ENCODE measurements at regions not wholly inside any gene's neighbourhood (a gene's known extent, or its start where the extent isn't known, plus 50 kb on each side); places are given as distances from the start of the nearest gene placed in this dataset.
A peak's percentile ranks its signal among the peaks of the same experiment; 100 is the strongest.

- 94% methylated on average over 7 of the region's 7 CpGs for WGBS (ENCODE audit: low lambda C conversion rate)
- BruUV-seq (replicated peaks) = no TSS peak
Measured at GRCh38 chr3:177527182-177527581, 329.9 kb upstream of the TBL1XR1 start.

GRCh38 chr3:177528306-177529070 is 331.2 kb upstream of the TBL1XR1 start:
- Histone ChIP-seq H3K4me2 (ENCODE audit: low read depth, low read length) (no peak overlapping the region), H3K36me3 (replicated peaks in 1 of 2; ENCODE audit: control insufficient read depth in 1 of 2, insufficient read depth in 2 of 2, low read length in 2 of 2) (no peaks in the 10 kb centered on the region), H3K27me3 (ENCODE audit: control insufficient read depth in 1 of 2, insufficient read depth in 2 of 2, low read length in 2 of 2) (no peaks in the 10 kb centered on the region), H3K4me1 (ENCODE audit: insufficient read depth, low read length) (peaks cover 57% of the 10 kb centered on the region), H3K27ac (ENCODE audit: extremely low read length, insufficient read depth, low read length) (no peak overlapping the region), H3K79me2 (ENCODE audit: insufficient read depth, low read length) (no peaks in the 10 kb centered on the region), H4K20me1 (ENCODE audit: insufficient read depth, low read length) (no peaks in the 10 kb centered on the region), H3K9ac (ENCODE audit: insufficient read depth, low read depth, low read length) (no peak overlapping the region), H3K4me3 (replicated peaks in 1 of 3; ENCODE audit: insufficient read depth in 1 of 3, low read depth in 2 of 3, low read length in 3 of 3) (no peak overlapping the region), H2AFZ (ENCODE audit: low read length) (peak overlapping the region; percentile 52), H3K9me3 (ENCODE audit: low read length) (no peaks in the 10 kb centered on the region)
- ChIA-PET POLR2A (no interaction called here), CTCF (ENCODE audit: low intra/inter-chr PET ratio, low total read pairs) (no interaction called here)
- BruUV-seq (replicated peaks) = no TSS peak
- ATAC-seq (no peak), DNase-seq (ENCODE audit: low spot score) (no peak), FAIRE-seq (no peak)
- TF ChIP-seq MXI1 (IDR thresholded peaks at IDR 0.05; ENCODE audit: borderline replicate concordance, low read depth, low read length) = no peak
- TF ChIP-seq ZNF549 (CRISPR knock-in tag; IDR thresholded peaks at IDR 0.05) = 0 out of 2 replicates have a peak, but pooled peaks have one; percentile 37
- in situ Hi-C loops (cut with HindIII; ENCODE audit: extremely low pct_ligation_motif_present, low pct_unique_long_range_greater_than_20kb) = no loop called here
- WGBS (ENCODE audit: low lambda C conversion rate) = 28% methylated on average over 2 of the region's 2 CpGs
- intact Hi-C loops (cut with micrococcal nuclease; ENCODE audit: unreplicated experiment) = no loop called here

More at GRCh38 chr3:177527182-177527581, 329.9 kb upstream of the TBL1XR1 start:
- intact Hi-C loops (cut with micrococcal nuclease; ENCODE audit: unreplicated experiment) (no loop called here), in situ Hi-C loops (cut with HindIII; ENCODE audit: extremely low pct_ligation_motif_present, low pct_unique_long_range_greater_than_20kb) (no loop called here)
- ChIA-PET POLR2A (no interaction called here), CTCF (ENCODE audit: low intra/inter-chr PET ratio, low total read pairs) (no interaction called here)
- Histone ChIP-seq H3K79me2 (ENCODE audit: insufficient read depth, low read length) (no peaks in the 10 kb centered on the region), H3K9ac (ENCODE audit: insufficient read depth, low read depth, low read length) (no peak overlapping the region), H3K4me3 (replicated peaks in 1 of 3; ENCODE audit: insufficient read depth in 1 of 3, low read depth in 2 of 3, low read length in 3 of 3) (no peak overlapping the region), H3K27me3 (ENCODE audit: control insufficient read depth in 1 of 2, insufficient read depth in 2 of 2, low read length in 2 of 2) (no peaks in the 10 kb centered on the region), H3K27ac (ENCODE audit: extremely low read length, insufficient read depth, low read length) (no peak overlapping the region), H3K4me1 (ENCODE audit: insufficient read depth, low read length) (peaks cover 70% of the 10 kb centered on the region), H3K4me2 (ENCODE audit: low read depth, low read length) (no peak overlapping the region), H2AFZ (ENCODE audit: low read length) (no peak overlapping the region), H3K9me3 (ENCODE audit: low read length) (no peaks in the 10 kb centered on the region), H4K20me1 (ENCODE audit: insufficient read depth, low read length) (no peaks in the 10 kb centered on the region), H3K36me3 (replicated peaks in 1 of 2; ENCODE audit: control insufficient read depth in 1 of 2, insufficient read depth in 2 of 2, low read length in 2 of 2) (no peaks in the 10 kb centered on the region)
- no peak for FAIRE-seq
- DNase-seq (ENCODE audit: low spot score) = no peak
- ATAC-seq = no peak
- TF ChIP-seq POLR2AphosphoS5 (IDR thresholded peaks at IDR 0.05; ENCODE audit: low read depth, low read length) = no peak
- no peak for TF ChIP-seq SRY (CRISPR knock-in tag; IDR thresholded peaks at IDR 0.05)
